GM23338 (cell line): ENCODE measurements at regions not wholly inside any gene's neighbourhood (a gene's known extent, or its start where the extent isn't known, plus 50 kb on each side); places are given as distances from the start of the nearest gene placed in this dataset.

Experiments used
- ATAC-seq: fragments of 200-7000 bp; cut with Tn5 transposase; 3 replicates; pipeline ENCODE4 v1.9.1; 2020
- DNase-seq: peaks from one replicate; pipeline ENCODE4 v3.0.0-alpha.2; 2015; ENCODE audit warnings: low spot score
- H2AFZ ChIP-seq: fragments of 200-600 bp; sonication (generic); 2 replicates; pipeline ENCODE4 v1.8.0; 2016; ENCODE audit warnings: antibody characterized with exemption, mild to moderate bottlenecking, moderate library complexity
- H3F3A ChIP-seq: fragments of 200-600 bp; sonication (generic); replicated peaks from 2 replicates; pipeline ENCODE4 v1.8.0; 2017; ENCODE audit warnings: antibody characterized with exemption, mixed run types, low read depth
- H3K27ac ChIP-seq: fragments of 200-600 bp; sonication (generic); 2 replicates; pipeline ENCODE4 v1.6.1; 2016; ENCODE audit warnings: low read depth
- H3K27me3 ChIP-seq: fragments of 200-600 bp; sonication (generic); 2 replicates; pipeline ENCODE4 v1.8.0; 2016; ENCODE audit warnings: mild to moderate bottlenecking, mixed run types, moderate library complexity; ENCODE audit not compliant: insufficient read depth
- H3K36me3 ChIP-seq: fragments of 200-600 bp; sonication (generic); 2 replicates; pipeline ENCODE4 v1.8.0; 2016; ENCODE audit warnings: mild to moderate bottlenecking; ENCODE audit not compliant: insufficient read depth
- H3K4me1 ChIP-seq: fragments of 200-600 bp; sonication (generic); 2 replicates; pipeline ENCODE4 v1.8.0; 2016; ENCODE audit warnings: mild to moderate bottlenecking, moderate library complexity; ENCODE audit not compliant: insufficient read depth
- H3K4me2 ChIP-seq: fragments of 200-600 bp; sonication (generic); 2 replicates; pipeline ENCODE4 v1.7.1; 2017; ENCODE audit warnings: mixed run types
- H3K4me3 ChIP-seq: fragments of 200-600 bp; sonication (generic); 2 replicates; pipeline ENCODE4 v1.6.1; 2016; ENCODE audit warnings: mixed run types
- H3K79me2 ChIP-seq: fragments of 200-600 bp; sonication (generic); replicated peaks from 2 replicates; pipeline ENCODE4 v1.8.0; 2017; ENCODE audit warnings: mild to moderate bottlenecking; ENCODE audit not compliant: insufficient read depth
- H3K9me2 ChIP-seq: fragments of 200-600 bp; sonication (generic); 2 replicates; pipeline ENCODE4 v1.8.0; 2017; ENCODE audit not compliant: insufficient read depth
- H4K20me1 ChIP-seq: fragments of 200-600 bp; sonication (generic); replicated peaks from 2 replicates; pipeline ENCODE4 v1.8.0; 2017; ENCODE audit warnings: mild to moderate bottlenecking; ENCODE audit not compliant: insufficient read depth
- H3K27ac Mint-ChIP-seq: 2 replicates; pipeline ENCODE4 v1.8.0; 2020; ENCODE audit warnings: inconsistent platforms, mild to moderate bottlenecking, moderate library complexity, mixed read lengths
- H3K27me3 Mint-ChIP-seq: 3 replicates; pipeline ENCODE4 v1.8.0; 2022; ENCODE audit warnings: low read depth, mild to moderate bottlenecking, moderate library complexity, mixed read lengths, inconsistent platforms; ENCODE audit not compliant: insufficient read depth, poor library complexity
- H3K36me3 Mint-ChIP-seq: 3 replicates; pipeline ENCODE4 v1.8.0; 2021; ENCODE audit warnings: low read depth, mild to moderate bottlenecking, inconsistent platforms, moderate library complexity, mixed read lengths
- H3K4me1 Mint-ChIP-seq: 3 replicates; pipeline ENCODE4 v1.8.0; 2020; ENCODE audit warnings: mild to moderate bottlenecking, inconsistent platforms, mixed read lengths
- H3K4me3 Mint-ChIP-seq: 3 replicates; pipeline ENCODE4 v1.8.0; 2021; ENCODE audit warnings: moderate library complexity, mild to moderate bottlenecking, inconsistent platforms, mixed read lengths
- H3K9me3 Mint-ChIP-seq: 3 replicates; pipeline ENCODE4 v1.8.0; 2020; ENCODE audit warnings: moderate library complexity, mild to moderate bottlenecking, inconsistent platforms, mixed read lengths
- CREB1 ChIP-seq: fragments of 250-450 bp; sonication (Bioruptor Pico); IDR thresholded peaks from 2 replicates; pipeline ENCODE4 v1.5.0; 2020; ENCODE audit warnings: low read depth, mild to moderate bottlenecking, moderate library complexity
- ETS1 ChIP-seq: IDR thresholded peaks from 2 replicates; pipeline ENCODE4 v1.6.1; 2016; ENCODE audit warnings: antibody characterized with exemption
- EZH2phosphoT487 ChIP-seq: fragments of 200-600 bp; sonication (generic); IDR thresholded peaks from one replicate; pipeline ENCODE4 v1.8.1; 2018; ENCODE audit warnings: antibody characterized with exemption; ENCODE audit not compliant: unreplicated experiment
- JUNB ChIP-seq: IDR thresholded peaks from one replicate; pipeline ENCODE4 v1.6.1; 2016; ENCODE audit warnings: antibody characterized with exemption; ENCODE audit not compliant: unreplicated experiment
- NANOG ChIP-seq: IDR thresholded peaks from 2 replicates; pipeline ENCODE4 v1.6.1; 2016; ENCODE audit warnings: antibody characterized with exemption, borderline replicate concordance
- POLR2AphosphoS5 ChIP-seq: IDR thresholded peaks from 2 replicates; pipeline ENCODE4 v1.6.1; 2016; ENCODE audit warnings: antibody characterized with exemption, low read depth
- REST ChIP-seq: IDR thresholded peaks from one replicate; pipeline ENCODE4 v1.6.1; 2018; ENCODE audit warnings: antibody characterized with exemption; ENCODE audit not compliant: unreplicated experiment
- STAT1 ChIP-seq: IDR thresholded peaks from one replicate; pipeline ENCODE4 v1.6.1; 2016; ENCODE audit warnings: antibody characterized with exemption; ENCODE audit not compliant: unreplicated experiment
- ZNF114 ChIP-seq: fragments of 250-450 bp; sonication (Bioruptor Pico); IDR thresholded peaks from 2 replicates; pipeline ENCODE4 v1.5.0; 2020; ENCODE audit warnings: mild to moderate bottlenecking, moderate library complexity
- ZNF331 ChIP-seq: fragments of 250-450 bp; sonication (Bioruptor Pico); IDR thresholded peaks from 2 replicates; pipeline ENCODE4 v1.5.0; 2020; ENCODE audit warnings: low read depth, mild to moderate bottlenecking, moderate library complexity
- ZNF462 ChIP-seq: fragments of 250-450 bp; sonication (Bioruptor Pico); IDR thresholded peaks from 2 replicates; pipeline ENCODE4 v1.5.0; 2020; ENCODE audit warnings: mild to moderate bottlenecking, moderate library complexity

- DNase-seq (no peak), ATAC-seq (no peak)
- Histone ChIP-seq H3K36me3 (no peaks in the 10 kb centered on the region), H3K79me2 (no peaks in the 10 kb centered on the region), H3K4me3 (no peak overlapping the region), H2AFZ (no peak overlapping the region), H3K4me1 (peaks cover 13% of the 10 kb centered on the region; the same call in 1 of the 2 replicates), H3K9me2 (no peaks in the 10 kb centered on the region), H3F3A (no peaks in the 10 kb centered on the region), H3K27ac (no peak overlapping the region), H3K27me3 (peaks cover 49% of the 10 kb centered on the region), H4K20me1 (peaks cover 4% of the 10 kb centered on the region; the same call in 1 of the 2 replicates), H3K4me2 (no peak overlapping the region)
- no peak for TF ChIP-seq CREB1 (CRISPR knock-in tag)
- TF ChIP-seq STAT1: no peak
- TF ChIP-seq ZNF462: no peak
- TF ChIP-seq EZH2phosphoT487: no peak
- no peak for TF ChIP-seq ETS1
- no peak for TF ChIP-seq JUNB
- no peak for TF ChIP-seq REST
- no peak for TF ChIP-seq NANOG
- TF ChIP-seq ZNF114: no peak
- TF ChIP-seq ZNF331 (CRISPR knock-in tag): no peak
- TF ChIP-seq POLR2AphosphoS5: no peak
- Mint-ChIP-seq H3K27me3 (peaks cover 32% of the 10 kb centered on the region), H3K4me3 (no peak overlapping the region), H3K36me3 (no peaks in the 10 kb centered on the region), H3K27ac (no peak overlapping the region), H3K9me3 (peaks cover 5% of the 10 kb centered on the region), H3K4me1 (peaks cover 19% of the 10 kb centered on the region)
Observed at GRCh38 chr4:111811661-111812060, 333.6 kb upstream of the FAM241A start.
